Ishikawa (cell line): ENCODE measurements at regions not wholly inside any gene's neighbourhood (a gene's known extent, or its start where the extent isn't known, plus 50 kb on each side); places are given as distances from the start of the nearest gene placed in this dataset.

ENCODE experiments used
- CREB1 ChIP-seq: IDR thresholded peaks from 2 replicates; pipeline ENCODE4 v1.6.1; 2012; ENCODE audit warnings: low read depth
- EGR1 ChIP-seq: IDR thresholded peaks from 2 replicates; pipeline ENCODE4 v1.6.1; 2012
- EP300 ChIP-seq: IDR thresholded peaks from 2 replicates; pipeline ENCODE4 v1.6.1; 2012; ENCODE audit warnings: borderline replicate concordance
- NFIC ChIP-seq: IDR thresholded peaks from 2 replicates; pipeline ENCODE4 v1.6.1; 2012
- RAD21 ChIP-seq: IDR thresholded peaks from 2 replicates; pipeline ENCODE4 v1.6.1; 2012; ENCODE audit warnings: low read depth
- REST ChIP-seq: IDR thresholded peaks from 2 replicates; pipeline ENCODE4 v1.6.1; 2012; ENCODE audit warnings: low read depth, mild to moderate bottlenecking
- TAF1 ChIP-seq: IDR thresholded peaks from 2 replicates; pipeline ENCODE4 v1.6.1; 2012; ENCODE audit warnings: low read depth, mild to moderate bottlenecking
- TF ChIP-seq, protein P1 (sequence below): IDR thresholded peaks from 2 replicates; pipeline ENCODE4 v1.6.1; 2012

DNA sequence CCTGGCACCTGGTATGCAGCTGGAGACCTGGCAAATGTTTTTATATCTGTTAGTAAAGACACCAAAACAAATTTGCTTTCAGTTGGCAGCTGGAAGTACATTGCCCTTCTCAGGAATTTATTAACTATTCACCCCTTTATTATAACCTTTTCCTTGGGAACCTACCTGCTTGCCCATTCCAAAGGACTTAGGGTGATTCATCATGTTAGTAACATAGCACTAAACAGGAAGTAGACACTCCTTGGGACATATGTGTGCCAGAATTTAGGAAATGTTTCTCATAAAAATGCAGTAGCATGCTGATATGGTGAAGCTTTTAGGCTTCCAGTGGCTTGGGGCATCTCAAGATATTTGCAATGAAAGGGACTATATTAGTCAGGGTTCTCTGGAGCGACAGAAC is 184.2 kb downstream of the DMAC1 start:
- TF ChIP-seq CREB1: no peak
- TF ChIP-seq REST: no peak
- no peak for TF ChIP-seq EP300
- no peak for TF ChIP-seq RAD21
- TF ChIP-seq EGR1: no peak
- TF ChIP-seq, protein P1, sequence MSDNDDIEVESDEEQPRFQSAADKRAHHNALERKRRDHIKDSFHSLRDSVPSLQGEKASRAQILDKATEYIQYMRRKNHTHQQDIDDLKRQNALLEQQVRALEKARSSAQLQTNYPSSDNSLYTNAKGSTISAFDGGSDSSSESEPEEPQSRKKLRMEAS: no peak
- no peak for TF ChIP-seq NFIC
- TF ChIP-seq TAF1: no peak
